ENCODE measurements at regions not wholly inside any gene's neighbourhood (a gene's known extent, or its start where the extent isn't known, plus 50 kb on each side); places are given as distances from the start of the nearest gene placed in this dataset.

DNA sequence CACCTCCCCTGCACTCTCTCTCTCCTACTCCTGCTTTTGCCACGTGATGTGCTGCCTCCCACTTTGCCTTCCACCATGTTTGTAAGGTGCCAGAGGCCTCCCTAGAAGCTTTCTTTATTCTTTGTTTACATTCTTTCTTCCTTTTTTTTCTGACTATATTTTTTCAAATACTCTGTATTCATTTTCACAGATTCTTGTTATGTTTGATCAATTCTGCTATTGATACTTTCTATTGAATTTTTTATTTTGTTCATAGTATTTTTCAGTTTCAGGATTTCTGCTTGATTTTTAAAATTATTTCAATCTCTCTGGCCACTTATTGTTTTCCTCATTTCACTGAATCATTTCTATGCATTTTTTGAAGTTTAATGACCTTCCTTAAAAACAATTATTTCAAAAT is 801.8 kb downstream of the GRIK2 start:
- TF ChIP-seq, protein P1, sequence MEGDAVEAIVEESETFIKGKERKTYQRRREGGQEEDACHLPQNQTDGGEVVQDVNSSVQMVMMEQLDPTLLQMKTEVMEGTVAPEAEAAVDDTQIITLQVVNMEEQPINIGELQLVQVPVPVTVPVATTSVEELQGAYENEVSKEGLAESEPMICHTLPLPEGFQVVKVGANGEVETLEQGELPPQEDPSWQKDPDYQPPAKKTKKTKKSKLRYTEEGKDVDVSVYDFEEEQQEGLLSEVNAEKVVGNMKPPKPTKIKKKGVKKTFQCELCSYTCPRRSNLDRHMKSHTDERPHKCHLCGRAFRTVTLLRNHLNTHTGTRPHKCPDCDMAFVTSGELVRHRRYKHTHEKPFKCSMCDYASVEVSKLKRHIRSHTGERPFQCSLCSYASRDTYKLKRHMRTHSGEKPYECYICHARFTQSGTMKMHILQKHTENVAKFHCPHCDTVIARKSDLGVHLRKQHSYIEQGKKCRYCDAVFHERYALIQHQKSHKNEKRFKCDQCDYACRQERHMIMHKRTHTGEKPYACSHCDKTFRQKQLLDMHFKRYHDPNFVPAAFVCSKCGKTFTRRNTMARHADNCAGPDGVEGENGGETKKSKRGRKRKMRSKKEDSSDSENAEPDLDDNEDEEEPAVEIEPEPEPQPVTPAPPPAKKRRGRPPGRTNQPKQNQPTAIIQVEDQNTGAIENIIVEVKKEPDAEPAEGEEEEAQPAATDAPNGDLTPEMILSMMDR (IDR thresholded peaks at IDR 0.05; ENCODE audit: extremely low read depth in 1 of 2, insufficient read depth in 1 of 2, low read depth in 1 of 2, low read length in 2 of 2), result no peak
- TF ChIP-seq EZH2 (IDR thresholded peaks at IDR 0.05; ENCODE audit: borderline replicate concordance, low read depth, low read length, severe bottlenecking) (no peak), POLR2A (IDR thresholded peaks at IDR 0.05; ENCODE audit: low read depth, low read length) (no peak), GATA2 (IDR thresholded peaks at IDR 0.05; ENCODE audit: insufficient read depth, insufficient read length, low read depth, low read length) (no peak), POLR2AphosphoS5 (IDR thresholded peaks at IDR 0.05; ENCODE audit: insufficient read depth, low read depth, low read length) (no peak), FOS (IDR thresholded peaks at IDR 0.05; ENCODE audit: borderline replicate concordance, insufficient read depth, low read length) (no peak)
